OCI-LY7 (cell line): ENCODE measurements at regions not wholly inside any gene's neighbourhood (a gene's known extent, or its start where the extent isn't known, plus 50 kb on each side); places are given as distances from the start of the nearest gene placed in this dataset.

Experiments used
- BruUV-seq: library from RNA; stranded (reverse); fragments of 400-500 nt; replicated peaks from 2 replicates; lab custom pipeline; 2021; lab: Mats Ljungman, UMichigan
- CTCF ChIA-PET: fragments of 300-600 bp; sonication (Branson Sonifier 250); formaldehyde crosslinking; loops from one replicate; lab custom pipeline; 2022; ENCODE audit warnings: antibody characterized with exemption; ENCODE audit not compliant: unreplicated experiment; lab: Charles Lee
- POLR2A ChIA-PET: fragments of 300-600 bp; sonication (Branson Sonifier 250); formaldehyde crosslinking; loops from one replicate; lab custom pipeline; 2022; ENCODE audit warnings: antibody characterized with exemption; lab: Charles Lee
- DNase-seq: peaks from one replicate; pipeline ENCODE4 v3.0.0-alpha.2; 2015; ENCODE audit warnings: low spot score
- H2AFZ ChIP-seq: fragments of 200-600 bp; sonication (generic), shearing (Covaris generic); 2 replicates; pipeline ENCODE4 v1.6.1; 2014; ENCODE audit warnings: mild to moderate bottlenecking, antibody characterized with exemption, low read length, moderate library complexity
- H3K27ac ChIP-seq: fragments of 200-600 bp; sonication (generic); 2 replicates; pipeline ENCODE4 v1.5.1; 2014; ENCODE audit warnings: mixed run types, low read depth, mild to moderate bottlenecking, moderate library complexity, low read length, inconsistent platforms; ENCODE audit not compliant: poor library complexity, severe bottlenecking
- H3K36me3 ChIP-seq: fragments of 200-600 bp; sonication (generic); 2 replicates; pipeline ENCODE4 v1.6.1; 2014; ENCODE audit warnings: mild to moderate bottlenecking, antibody characterized with exemption, low read length, moderate library complexity, mixed read lengths; ENCODE audit not compliant: insufficient read depth
- H3K4me1 ChIP-seq: fragments of 200-600 bp; sonication (generic); 2 replicates; pipeline ENCODE4 v1.5.1; 2014; ENCODE audit warnings: mild to moderate bottlenecking, low read length; ENCODE audit not compliant: insufficient read depth, poor library complexity, severe bottlenecking
- H3K4me2 ChIP-seq: fragments of 200-600 bp; sonication (generic); 2 replicates; pipeline ENCODE4 v1.6.1; 2014; ENCODE audit warnings: mild to moderate bottlenecking, low read length
- H3K4me3 ChIP-seq: fragments of 200-600 bp; sonication (generic); 2 replicates; pipeline ENCODE4 v1.5.1; 2014; ENCODE audit warnings: mild to moderate bottlenecking, low read depth, low read length; ENCODE audit not compliant: poor library complexity, severe bottlenecking
- H3K79me2 ChIP-seq: fragments of 200-600 bp; sonication (generic); 2 replicates; pipeline ENCODE4 v1.6.1; 2016; ENCODE audit warnings: low read depth, mild to moderate bottlenecking, low read length, moderate library complexity, mixed read lengths; ENCODE audit not compliant: insufficient read depth
- H3K9me2 ChIP-seq: fragments of 200-600 bp; sonication (generic); 2 replicates; pipeline ENCODE4 v1.6.1; 2016; ENCODE audit warnings: mild to moderate bottlenecking, low read length, mixed read lengths; ENCODE audit not compliant: insufficient read depth
- H3K9me3 ChIP-seq: fragments of 200-600 bp; sonication (generic); 2 replicates; pipeline ENCODE4 v1.6.1; 2014; ENCODE audit warnings: mild to moderate bottlenecking, mixed run types, low read length, mixed read lengths
- H4K20me1 ChIP-seq: fragments of 200-600 bp; sonication (generic); 2 replicates; pipeline ENCODE4 v1.6.1; 2014; ENCODE audit warnings: mild to moderate bottlenecking, antibody characterized with exemption, low read length, moderate library complexity, mixed read lengths; ENCODE audit not compliant: insufficient read depth
- CTCF ChIP-seq: fragments of 200-600 bp; sonication (generic); conservative IDR thresholded peaks from 2 replicates; pipeline ENCODE4 v1.5.1; 2014; ENCODE audit warnings: mild to moderate bottlenecking, antibody characterized with exemption, low read length, moderate library complexity, mixed read lengths
- EZH2phosphoT487 ChIP-seq: fragments of 200-600 bp; sonication (generic); IDR thresholded peaks from 2 replicates; pipeline ENCODE4 v1.6.1; 2018; ENCODE audit warnings: low read depth, borderline replicate concordance, mild to moderate bottlenecking, mixed run types, antibody characterized with exemption, low read length, moderate library complexity, mixed read lengths
- intact Hi-C: fragments of 100-400 bp; cut with micrococcal nuclease; formaldehyde crosslinking; loops from one replicate; pipeline ENCODE4 v1.10.0; 2022; ENCODE audit not compliant: unreplicated experiment

GRCh38 chr5:153130296-153130695 is 360.2 kb upstream of the GRIA1 start:
- Histone ChIP-seq H2AFZ (no peak overlapping the region), H3K9me2 (no peaks in the 10 kb centered on the region), H3K36me3 (no peaks in the 10 kb centered on the region), H4K20me1 (no peaks in the 10 kb centered on the region), H3K9me3 (no peaks in the 10 kb centered on the region), H3K79me2 (no peaks in the 10 kb centered on the region), H3K4me2 (no peak overlapping the region), H3K27ac (no peak overlapping the region), H3K4me1 (no peaks in the 10 kb centered on the region), H3K4me3 (no peak overlapping the region)
- TF ChIP-seq CTCF: no peak
- TF ChIP-seq EZH2phosphoT487: no peak
- no TSS peak for BruUV-seq
- DNase-seq: no peak
- ChIA-PET POLR2A (interaction anchor here (1.5 kb wide), 1 partner anchor 28 kb away, joined by 3 read pairs; no protein-coding TSS in a partner anchor), CTCF (no interaction called here)
- intact Hi-C loops: no loop called here

- ChIA-PET CTCF (no interaction called here), POLR2A (interaction anchor here (0.5 kb wide), 1 partner anchor 1605 kb away, joined by 5 read pairs; no protein-coding TSS in a partner anchor)
- no peak overlapping the region for H3K4me2 ChIP-seq
- H3K79me2 ChIP-seq: no peaks in the 10 kb centered on the region
- TF ChIP-seq CTCF: no peak
- no peak for TF ChIP-seq EZH2phosphoT487
- no peak for DNase-seq
- no peaks in the 10 kb centered on the region for H4K20me1 ChIP-seq
- H3K4me1 ChIP-seq: no peaks in the 10 kb centered on the region
- H3K9me3 ChIP-seq: no peaks in the 10 kb centered on the region
- H3K36me3 ChIP-seq: no peaks in the 10 kb centered on the region
- no peak overlapping the region for H3K4me3 ChIP-seq
- no peaks in the 10 kb centered on the region for H3K9me2 ChIP-seq
- no peak overlapping the region for H3K27ac ChIP-seq
- H2AFZ ChIP-seq: no peak overlapping the region
- BruUV-seq: no TSS peak
- intact Hi-C loops: no loop called here
Measured at GRCh38 chr5:153135411-153135810, 355.1 kb upstream of the GRIA1 start.

GRCh38 chr5:153136910-153137614 is 353.4 kb upstream of the GRIA1 start:
- DNase-seq: no peak
- intact Hi-C loops: no loop called here
- ChIA-PET CTCF (no interaction called here), POLR2A (no interaction called here)
- Histone ChIP-seq H4K20me1 (no peaks in the 10 kb centered on the region), H3K4me1 (no peaks in the 10 kb centered on the region), H3K4me2 (no peak overlapping the region), H2AFZ (no peak overlapping the region), H3K79me2 (no peaks in the 10 kb centered on the region), H3K27ac (no peak overlapping the region), H3K9me3 (no peaks in the 10 kb centered on the region), H3K36me3 (no peaks in the 10 kb centered on the region), H3K4me3 (no peak overlapping the region), H3K9me2 (no peaks in the 10 kb centered on the region)
- TF ChIP-seq EZH2phosphoT487: no peak
- no peak for TF ChIP-seq CTCF
- no TSS peak for BruUV-seq
